ENCODE measurements at regions not wholly inside any gene's neighbourhood (a gene's known extent, or its start where the extent isn't known, plus 50 kb on each side); places are given as distances from the start of the nearest gene placed in this dataset.

DNA sequence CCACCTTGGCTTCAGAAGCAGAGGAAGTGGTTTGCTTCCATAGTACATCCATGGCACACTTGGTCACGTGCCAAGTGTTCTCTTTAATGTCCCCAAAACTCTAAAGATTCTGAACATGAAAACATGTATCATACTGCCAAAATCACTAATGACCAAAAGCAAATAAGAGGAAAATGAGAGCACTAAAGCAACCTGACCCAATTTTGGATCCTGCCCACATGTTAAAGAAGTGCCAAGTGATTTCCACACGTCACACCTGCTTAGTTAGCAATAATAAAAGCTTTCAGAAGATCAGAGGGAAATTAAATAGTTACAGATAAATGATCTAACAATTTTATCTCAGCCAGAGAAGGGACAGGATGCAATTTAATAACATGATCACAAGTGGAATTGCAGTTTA lies 1170.0 kb downstream of the XPNPEP1 start:
- 0 to 80% (median 53%) methylated on average over 1 to 2 of the region's 2 CpGs; no CpG with 5 or more reads in 2 of the 10 experiments for WGBS, 10 experiments
- in situ Hi-C loops (cut with MboI; ENCODE audit: low pct_unique_long_range_greater_than_20kb in 2 of 9, low sequenced_read_pairs in 9 of 9, unreplicated experiment in 9 of 9) = no loop called here
- Histone ChIP-seq H3K4me3 (no peak overlapping the region), H3K4me1 (replicated peaks in 1 of 2) (no peaks in the 10 kb centered on the region), H3K27ac (no peak overlapping the region)
- ATAC-seq (replicated peaks in 6 of 8) = no peak

DNA sequence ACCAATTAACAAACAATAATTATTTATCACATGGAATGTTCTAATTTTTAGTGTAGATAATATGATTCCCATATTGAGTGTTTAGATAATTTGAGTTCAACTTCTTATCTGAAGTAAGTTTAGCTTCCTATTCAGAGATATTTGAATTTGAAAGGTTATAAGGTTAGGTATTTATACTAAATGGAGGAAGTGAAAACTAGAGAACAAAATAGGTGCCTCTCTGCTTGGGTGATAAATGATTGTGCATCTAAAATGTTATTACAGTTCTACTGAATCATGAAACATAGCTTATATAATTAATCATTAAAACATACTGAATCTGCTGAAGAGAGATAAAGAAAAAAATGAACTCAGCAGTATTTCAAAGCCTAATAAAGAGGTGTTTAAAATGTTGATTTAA lies 1174.3 kb downstream of the XPNPEP1 start:
- Histone ChIP-seq H3K27ac (no peak overlapping the region), H3K4me1 (replicated peaks in 1 of 2) (no peaks in the 10 kb centered on the region), H3K4me3 (no peak overlapping the region)
- ATAC-seq (replicated peaks in 6 of 8) = no peak
- in situ Hi-C loops (cut with MboI; ENCODE audit: low pct_unique_long_range_greater_than_20kb in 2 of 9, low sequenced_read_pairs in 9 of 9, unreplicated experiment in 9 of 9) = no loop called here

DNA sequence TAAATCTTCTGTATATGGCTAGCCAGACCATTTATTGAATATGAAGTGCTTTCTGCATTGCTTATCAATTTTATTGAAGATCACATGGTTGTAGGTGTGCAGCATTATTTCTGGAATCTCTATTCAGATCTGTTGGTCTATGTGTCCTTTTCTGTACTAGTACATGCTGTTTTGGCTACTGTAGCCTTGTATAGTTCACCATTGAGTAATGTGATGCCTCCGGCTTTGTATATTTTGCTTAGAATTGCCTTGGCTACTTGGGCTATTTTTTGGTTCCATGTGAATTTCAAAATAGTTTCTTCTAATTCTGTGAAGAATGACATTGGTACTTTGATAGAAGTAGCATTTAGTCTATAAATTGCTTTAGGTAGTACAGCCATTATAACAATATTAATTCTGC lies 1187.2 kb downstream of the XPNPEP1 start:
- H3K4me3 ChIP-seq = no peak overlapping the region
- H3K27ac ChIP-seq = no peak overlapping the region
- no peak for ATAC-seq (replicated peaks in 6 of 8)
- H3K4me1 ChIP-seq (replicated peaks in 1 of 2) = peaks cover 0 to 4% of the 10 kb centered on the region in 2 donors
- 0 to 100% (median 100%) methylated on average over 1 of the region's 1 CpG; no CpG with 5 or more reads in 2 of the 10 experiments for WGBS, 10 experiments
- in situ Hi-C loops (cut with MboI; ENCODE audit: low pct_unique_long_range_greater_than_20kb in 2 of 9, low sequenced_read_pairs in 9 of 9, unreplicated experiment in 9 of 9) = no loop called here

DNA sequence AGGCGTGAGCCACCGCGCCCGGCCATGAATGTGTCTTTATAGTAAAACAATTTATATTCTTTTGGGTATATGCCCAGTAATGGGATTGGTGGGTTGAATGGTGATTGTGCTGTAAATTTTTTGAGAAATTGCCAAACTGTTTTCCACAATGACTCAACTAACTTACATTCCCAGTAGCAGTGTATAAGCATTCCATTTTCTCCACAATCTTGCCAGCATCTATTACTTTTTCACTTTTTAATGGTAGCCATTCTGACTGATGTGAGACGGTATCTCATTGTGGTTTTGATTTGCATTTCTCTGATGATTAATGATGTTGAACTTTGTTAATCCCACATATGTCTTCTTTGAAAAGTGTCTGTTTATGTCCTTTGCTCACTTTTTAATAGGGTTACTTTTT lies 1187.9 kb downstream of the XPNPEP1 start:
- H3K4me1 ChIP-seq (replicated peaks in 1 of 2) = peaks cover 0 to 4% of the 10 kb centered on the region in 2 donors
- in situ Hi-C loops (cut with MboI; ENCODE audit: low pct_unique_long_range_greater_than_20kb in 2 of 9, low sequenced_read_pairs in 9 of 9, unreplicated experiment in 9 of 9) = no loop called here
- H3K4me3 ChIP-seq = no peak overlapping the region
- 0 to 100% (median 75%) methylated on average over 1 to 4 of the region's 5 CpGs; no CpG with 5 or more reads in 4 of the 10 experiments for WGBS, 10 experiments
- no peak for ATAC-seq (replicated peaks in 6 of 8)
- H3K27ac ChIP-seq = no peak overlapping the region

DNA sequence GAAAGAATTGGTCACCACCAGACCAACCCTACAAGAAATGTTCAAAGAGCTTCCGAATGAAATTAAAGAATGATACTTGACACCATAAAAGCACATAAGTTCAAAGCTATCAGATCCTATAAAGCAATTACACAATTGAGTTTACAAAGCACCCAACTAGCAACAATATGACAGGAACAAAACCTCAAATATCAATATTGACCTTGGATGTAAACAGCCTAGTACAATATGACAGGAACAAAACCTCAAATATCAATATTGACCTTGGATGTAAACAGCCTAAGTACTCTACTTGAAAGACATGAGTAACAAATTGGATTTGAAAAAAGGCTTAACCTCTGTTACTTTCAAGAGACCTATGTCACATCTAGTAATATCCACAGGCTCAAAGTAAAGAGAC lies 1201.4 kb downstream of the XPNPEP1 start:
- 18 to 100% (median 75%) methylated on average over 1 of the region's 1 CpG; no CpG with 5 or more reads in 2 of the 10 experiments for whole genome bisulfite sequencing, 10 experiments
- no peaks in the 10 kb centered on the region for H3K4me1 ChIP-seq (replicated peaks in 1 of 2)
- in situ Hi-C loops (cut with MboI; ENCODE audit: low pct_unique_long_range_greater_than_20kb in 2 of 9, low sequenced_read_pairs in 9 of 9, unreplicated experiment in 9 of 9) = no loop called here
- no peak overlapping the region for H3K4me3 ChIP-seq
- no peak overlapping the region for H3K27ac ChIP-seq
- ATAC-seq (replicated peaks in 6 of 8) = peak in 1 of 8 experiments; percentile 49

DNA sequence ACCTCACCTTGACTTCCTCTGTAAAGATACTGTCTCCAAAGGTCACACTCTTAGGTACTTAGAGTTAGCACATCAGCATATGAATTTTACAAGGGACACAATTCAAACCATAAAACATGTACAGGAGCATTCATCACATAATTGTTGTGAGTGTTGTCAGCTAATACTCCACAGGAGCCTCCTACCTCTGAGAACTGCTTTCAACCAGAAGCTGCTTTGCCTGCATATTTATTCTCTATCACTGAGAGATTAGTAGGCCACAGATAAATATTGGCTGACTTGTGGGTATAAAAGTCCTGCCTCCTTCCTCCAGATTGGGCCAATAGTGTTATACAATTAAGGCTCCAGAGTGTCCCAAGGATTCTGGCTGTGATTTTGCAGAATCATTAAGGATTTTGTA lies 1207.0 kb downstream of the XPNPEP1 start:
- no peak overlapping the region for H3K4me3 ChIP-seq
- peaks cover 0 to 8% of the 10 kb centered on the region in 2 donors for H3K4me1 ChIP-seq (replicated peaks in 1 of 2)
- in situ Hi-C loops (cut with MboI; ENCODE audit: low pct_unique_long_range_greater_than_20kb in 2 of 9, low sequenced_read_pairs in 9 of 9, unreplicated experiment in 9 of 9) = no loop called here
- ATAC-seq (replicated peaks in 6 of 8) = peak in 3 of 8 experiments; percentile 48 to 63 (median 62)
- no peak overlapping the region for H3K27ac ChIP-seq

DNA sequence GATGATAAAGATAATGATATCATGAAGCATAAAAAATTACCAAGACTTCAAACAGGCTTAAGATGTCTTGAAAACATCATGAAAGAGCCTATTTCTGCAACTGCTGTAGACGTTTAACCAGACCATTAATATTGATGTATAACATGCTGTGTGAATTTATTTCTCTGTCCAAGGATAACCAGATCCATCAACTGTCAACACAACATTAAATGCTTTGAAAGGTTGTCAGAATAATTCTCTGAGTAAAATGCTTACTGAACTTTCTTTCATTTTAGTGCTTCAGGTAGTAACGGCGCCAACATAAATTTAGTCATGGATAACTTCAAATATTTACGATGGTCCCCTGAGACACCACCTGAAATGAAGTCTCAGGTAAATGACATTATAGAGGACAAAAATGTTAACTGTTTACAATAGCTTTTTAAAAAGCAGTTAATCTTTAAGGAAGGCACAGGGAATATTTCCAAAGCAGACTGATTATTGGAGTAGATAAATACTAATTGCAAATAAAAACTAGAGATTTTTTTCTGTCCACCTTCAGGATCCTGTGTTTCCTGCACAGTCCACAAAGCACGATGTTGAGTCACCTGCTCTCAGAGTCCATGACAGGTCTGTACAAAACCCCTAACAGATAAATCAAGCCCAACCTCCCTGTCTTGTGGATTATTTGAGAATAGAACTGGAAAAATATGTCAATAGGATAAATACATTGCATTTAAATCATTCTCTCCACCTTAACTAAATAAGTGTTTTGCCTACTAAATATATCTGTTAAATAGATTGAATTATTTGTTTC lies 1213.2 kb downstream of the XPNPEP1 start:
- Histone ChIP-seq H3K4me1 (replicated peaks in 1 of 2) (peaks cover 5 to 12% of the 10 kb centered on the region in 2 donors), H3K27ac (no peak overlapping the region), H3K4me3 (no peak overlapping the region)
- in situ Hi-C loops (cut with MboI; ENCODE audit: low pct_unique_long_range_greater_than_20kb in 2 of 9, low sequenced_read_pairs in 9 of 9, unreplicated experiment in 9 of 9) = no loop called here
- 3 to 91% (median 80%) methylated on average over 3 to 5 of the region's 5 CpGs for WGBS, 10 experiments
- ATAC-seq (replicated peaks in 6 of 8) = peak in 3 of 8 experiments; percentile 37 to 58 (median 55)

DNA sequence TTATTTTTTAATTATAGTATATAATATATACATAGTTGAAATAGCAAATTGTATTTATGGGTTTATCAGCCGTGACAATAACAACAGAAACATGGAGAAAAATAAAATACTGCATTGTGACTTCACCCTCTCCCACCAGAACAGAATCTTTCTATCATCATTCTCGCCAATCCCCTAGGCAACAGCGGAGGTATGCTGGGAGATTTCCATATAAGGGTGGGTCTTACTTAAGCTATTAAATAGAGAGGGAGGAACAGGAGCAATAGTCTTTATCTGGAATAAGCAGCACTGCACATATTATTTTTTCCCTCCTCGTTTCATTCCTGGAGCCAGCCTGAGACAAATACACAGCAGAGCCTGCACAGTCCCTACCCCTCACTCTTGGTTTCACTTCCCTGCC lies 1214.9 kb downstream of the XPNPEP1 start:
- H3K4me3 ChIP-seq = no peak overlapping the region
- peak in 5 of 8 experiments; percentile 73 to 98 (median 85) for ATAC-seq (replicated peaks in 6 of 8)
- 6 to 83% (median 37%) methylated on average over 1 to 4 of the region's 4 CpGs for WGBS, 10 experiments
- H3K27ac ChIP-seq = no peak overlapping the region
- H3K4me1 ChIP-seq (replicated peaks in 1 of 2) = peaks cover 5 to 12% of the 10 kb centered on the region in 2 donors
- in situ Hi-C loops (cut with MboI; ENCODE audit: low pct_unique_long_range_greater_than_20kb in 2 of 9, low sequenced_read_pairs in 9 of 9, unreplicated experiment in 9 of 9) = no loop called here

DNA sequence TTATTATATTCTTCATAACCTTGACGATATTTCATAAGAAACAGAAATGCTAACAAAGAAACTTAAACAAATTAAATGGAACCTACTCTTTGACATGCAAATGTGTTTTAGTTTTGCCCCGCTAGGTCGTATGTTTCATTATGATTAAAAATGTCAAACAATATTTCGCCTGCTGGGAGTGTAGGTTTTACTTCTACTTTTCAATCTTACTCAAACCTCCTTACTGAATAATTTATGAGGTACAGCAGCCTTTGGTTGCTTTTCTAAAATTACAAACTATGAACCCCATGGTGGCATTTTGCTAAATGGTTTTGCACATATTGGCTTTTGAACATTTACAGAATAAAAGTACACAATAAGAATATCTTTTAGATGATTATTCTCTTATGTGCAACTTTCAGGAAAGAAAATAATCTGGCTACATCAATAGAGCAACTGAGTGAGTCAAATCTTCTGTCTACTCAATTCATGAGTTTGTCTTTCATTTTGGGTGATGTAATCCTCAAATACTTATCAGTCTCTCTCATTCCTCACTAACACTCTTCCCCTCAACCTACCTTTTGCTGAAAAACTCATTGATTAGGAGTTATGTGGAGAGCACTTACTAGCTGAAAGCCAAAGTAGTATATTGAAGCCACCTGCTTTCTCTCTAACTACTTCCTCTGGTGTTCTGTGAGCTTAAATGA lies 1226.4 kb downstream of the XPNPEP1 start:
- no peak for ATAC-seq (replicated peaks in 6 of 8)
- in situ Hi-C loops (cut with MboI; ENCODE audit: low pct_unique_long_range_greater_than_20kb in 2 of 9, low sequenced_read_pairs in 9 of 9, unreplicated experiment in 9 of 9) = no loop called here
- no peaks in the 10 kb centered on the region for H3K4me1 ChIP-seq (replicated peaks in 1 of 2)
- H3K4me3 ChIP-seq = no peak overlapping the region
- no peak overlapping the region for H3K27ac ChIP-seq
- WGBS, 10 experiments = 29 to 93% (median 88%) methylated on average over 2 to 4 of the region's 4 CpGs; no CpG with 5 or more reads in 1 of the 10 experiments

DNA sequence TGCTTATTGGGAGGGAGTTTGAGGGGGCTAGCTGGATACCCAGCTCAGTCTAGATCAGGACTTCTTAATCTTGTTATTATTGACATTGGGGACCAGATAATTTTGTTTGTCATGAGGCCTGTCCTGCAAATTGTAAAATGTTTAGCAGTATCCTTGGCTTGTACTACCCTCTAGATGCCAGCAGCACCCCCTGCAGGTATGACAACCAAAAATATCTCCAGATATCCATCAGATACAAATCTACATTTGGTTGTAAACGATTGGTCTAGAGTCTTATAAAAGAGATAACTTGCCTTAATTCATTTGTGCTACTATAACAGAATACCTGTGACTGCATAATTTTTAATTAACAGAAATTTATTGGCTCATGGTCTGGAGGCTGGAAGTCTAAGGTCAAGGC lies 1232.2 kb downstream of the XPNPEP1 start:
- Histone ChIP-seq H3K4me3 (no peak overlapping the region), H3K27ac (no peak overlapping the region), H3K4me1 (replicated peaks in 1 of 2) (peaks cover 0 to 15% of the 10 kb centered on the region in 2 donors)
- 0 to 77% (median 39%) methylated on average over 1 of the region's 1 CpG; no CpG with 5 or more reads in 6 of the 10 experiments for WGBS, 10 experiments
- ATAC-seq (replicated peaks in 6 of 8) = no peak
- in situ Hi-C loops (cut with MboI; ENCODE audit: low pct_unique_long_range_greater_than_20kb in 2 of 9, low sequenced_read_pairs in 9 of 9, unreplicated experiment in 9 of 9) = no loop called here

DNA sequence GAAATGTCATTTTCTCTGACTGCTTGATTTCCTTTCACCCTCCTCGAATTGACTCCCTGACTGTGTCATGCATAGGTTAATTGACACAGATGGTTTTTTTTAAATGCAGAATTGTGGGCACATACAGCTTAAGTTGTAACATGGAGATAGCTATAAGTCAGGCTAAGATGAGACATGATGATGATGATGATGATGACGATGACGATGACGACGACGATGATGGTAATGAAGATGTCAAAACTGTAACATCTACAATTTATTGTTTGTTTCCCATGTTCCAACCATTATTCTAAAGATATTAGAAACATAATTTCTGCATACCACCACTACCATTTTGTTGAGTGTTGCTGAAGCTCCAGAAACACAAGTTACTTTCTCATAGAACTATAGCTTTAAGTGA lies 1232.8 kb downstream of the XPNPEP1 start:
- Histone ChIP-seq H3K4me1 (replicated peaks in 1 of 2) (peaks cover 3 to 18% of the 10 kb centered on the region in 2 donors), H3K4me3 (no peak overlapping the region), H3K27ac (no peak overlapping the region)
- WGBS, 10 experiments = 0 to 100% (median 79%) methylated on average over 1 to 6 of the region's 6 CpGs; no CpG with 5 or more reads in 1 of the 10 experiments
- in situ Hi-C loops (cut with MboI; ENCODE audit: low pct_unique_long_range_greater_than_20kb in 2 of 9, low sequenced_read_pairs in 9 of 9, unreplicated experiment in 9 of 9) = no loop called here
- no peak for ATAC-seq (replicated peaks in 6 of 8)

DNA sequence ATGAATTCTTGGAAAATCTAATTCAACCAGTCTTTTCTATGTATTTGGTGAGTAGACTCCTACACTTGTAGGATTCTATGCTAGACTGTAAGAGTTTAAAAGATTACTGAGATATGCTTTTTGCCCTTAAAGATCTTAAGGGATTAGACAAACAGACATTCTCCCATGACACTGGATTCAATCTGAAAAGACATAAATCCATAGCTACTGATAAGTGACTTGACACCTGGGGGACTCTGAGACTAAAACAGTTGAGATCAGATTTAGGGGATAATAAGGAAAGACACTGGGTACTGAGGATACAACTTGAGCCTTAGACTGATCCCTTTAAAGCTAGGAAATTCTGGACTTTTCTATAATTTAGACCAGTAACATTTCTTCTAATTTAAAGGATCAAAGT lies 1233.4 kb downstream of the XPNPEP1 start:
- in situ Hi-C loops (cut with MboI; ENCODE audit: low pct_unique_long_range_greater_than_20kb in 2 of 9, low sequenced_read_pairs in 9 of 9, unreplicated experiment in 9 of 9) = no loop called here
- H3K27ac ChIP-seq = no peak overlapping the region
- H3K4me3 ChIP-seq = no peak overlapping the region
- no peak for ATAC-seq (replicated peaks in 6 of 8)
- peaks cover 3 to 19% of the 10 kb centered on the region in 2 donors for H3K4me1 ChIP-seq (replicated peaks in 1 of 2)

DNA sequence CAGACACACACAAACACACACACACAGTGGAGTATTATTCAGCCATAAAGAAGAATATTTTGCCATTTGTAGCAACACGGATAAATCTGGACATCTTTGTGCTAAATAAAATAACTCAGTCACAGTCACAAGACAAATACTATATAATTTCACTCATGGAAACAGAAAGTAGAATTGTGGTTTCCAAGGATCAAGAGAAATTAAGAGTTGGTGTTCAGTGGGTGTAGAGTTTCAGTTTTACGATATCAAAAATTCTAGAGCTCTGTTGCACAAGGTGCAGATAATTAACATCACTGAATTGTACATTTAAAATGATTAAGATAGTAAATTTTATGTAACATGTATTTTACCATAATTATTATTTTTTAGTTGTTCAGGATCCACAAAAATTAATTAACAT lies 1235.0 kb downstream of the XPNPEP1 start:
- Histone ChIP-seq H3K27ac (no peak overlapping the region), H3K4me1 (replicated peaks in 1 of 2) (peaks cover 3 to 19% of the 10 kb centered on the region in 2 donors), H3K4me3 (no peak overlapping the region)
- WGBS, 10 experiments = 0 to 93% (median 66%) methylated on average over 1 to 2 of the region's 2 CpGs; no CpG with 5 or more reads in 3 of the 10 experiments
- no peak for ATAC-seq (replicated peaks in 6 of 8)
- in situ Hi-C loops (cut with MboI; ENCODE audit: low pct_unique_long_range_greater_than_20kb in 2 of 9, low sequenced_read_pairs in 9 of 9, unreplicated experiment in 9 of 9) = no loop called here
